ENCODE measurements at regions not wholly inside any gene's neighbourhood (a gene's known extent, or its start where the extent isn't known, plus 50 kb on each side); places are given as distances from the start of the nearest gene placed in this dataset.

DNA sequence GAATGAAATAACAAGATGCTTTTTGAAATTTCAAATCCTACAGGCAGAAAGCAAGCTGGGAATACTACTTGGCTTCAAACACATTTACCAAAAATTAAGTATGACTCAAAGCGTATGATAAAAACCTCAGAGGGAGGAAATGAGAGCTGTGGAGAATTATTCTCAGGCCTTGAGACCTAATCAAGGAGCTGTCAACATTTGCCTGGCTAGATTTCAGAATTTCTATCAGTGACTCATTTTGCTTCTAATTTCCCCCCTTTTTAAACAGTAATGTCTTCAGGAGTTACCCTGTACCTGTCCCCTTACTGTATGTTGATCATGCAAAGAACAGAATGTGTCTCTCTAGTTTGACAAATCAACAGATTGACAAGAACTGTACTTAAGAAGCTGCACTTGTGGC, 1324.5 kb upstream of the DDX18 start:
- TF ChIP-seq, protein P1, sequence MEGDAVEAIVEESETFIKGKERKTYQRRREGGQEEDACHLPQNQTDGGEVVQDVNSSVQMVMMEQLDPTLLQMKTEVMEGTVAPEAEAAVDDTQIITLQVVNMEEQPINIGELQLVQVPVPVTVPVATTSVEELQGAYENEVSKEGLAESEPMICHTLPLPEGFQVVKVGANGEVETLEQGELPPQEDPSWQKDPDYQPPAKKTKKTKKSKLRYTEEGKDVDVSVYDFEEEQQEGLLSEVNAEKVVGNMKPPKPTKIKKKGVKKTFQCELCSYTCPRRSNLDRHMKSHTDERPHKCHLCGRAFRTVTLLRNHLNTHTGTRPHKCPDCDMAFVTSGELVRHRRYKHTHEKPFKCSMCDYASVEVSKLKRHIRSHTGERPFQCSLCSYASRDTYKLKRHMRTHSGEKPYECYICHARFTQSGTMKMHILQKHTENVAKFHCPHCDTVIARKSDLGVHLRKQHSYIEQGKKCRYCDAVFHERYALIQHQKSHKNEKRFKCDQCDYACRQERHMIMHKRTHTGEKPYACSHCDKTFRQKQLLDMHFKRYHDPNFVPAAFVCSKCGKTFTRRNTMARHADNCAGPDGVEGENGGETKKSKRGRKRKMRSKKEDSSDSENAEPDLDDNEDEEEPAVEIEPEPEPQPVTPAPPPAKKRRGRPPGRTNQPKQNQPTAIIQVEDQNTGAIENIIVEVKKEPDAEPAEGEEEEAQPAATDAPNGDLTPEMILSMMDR (IDR thresholded peaks at IDR 0.05; ENCODE audit: insufficient read depth, low read depth, low read length), result no peak
- DNase-seq (ENCODE audit: low read depth), result no peak
- H3K4me3 ChIP-seq (ENCODE audit: low read depth, low read length), result no peak overlapping the region

DNA sequence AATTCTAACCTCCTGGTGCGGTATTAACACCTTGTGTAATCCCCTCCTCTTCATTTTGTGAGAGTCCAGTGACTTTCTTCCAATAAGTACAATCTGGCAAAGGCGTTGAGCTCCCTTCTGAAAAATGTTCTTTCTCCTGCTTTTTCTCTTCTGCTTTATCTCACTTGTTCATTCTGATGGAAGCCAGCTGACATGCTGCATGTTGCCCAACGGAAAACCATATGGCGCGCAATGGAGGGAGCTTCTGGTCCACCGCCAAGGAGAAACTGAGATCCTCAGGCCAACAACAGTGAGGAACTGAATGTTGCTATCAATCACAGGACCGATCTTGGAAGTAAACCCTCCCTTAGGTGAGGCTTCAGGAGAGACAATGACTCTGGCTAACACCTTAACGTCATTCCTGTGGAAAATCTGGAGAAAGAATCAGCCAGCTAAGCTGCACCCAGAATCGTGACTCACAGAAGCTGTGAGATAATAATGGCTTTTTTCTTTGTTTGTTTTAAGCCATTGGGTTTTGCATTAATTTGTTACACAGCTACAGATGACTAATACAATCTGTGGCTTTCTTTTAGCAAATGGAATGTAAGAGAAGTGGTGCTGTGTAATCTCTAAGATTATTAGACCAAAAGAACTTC, 1323.9 kb upstream of the DDX18 start:
- no peak for DNase-seq (ENCODE audit: low read depth)
- TF ChIP-seq, protein P1 (IDR thresholded peaks at IDR 0.05; ENCODE audit: insufficient read depth, low read depth, low read length), result no peak

DNA sequence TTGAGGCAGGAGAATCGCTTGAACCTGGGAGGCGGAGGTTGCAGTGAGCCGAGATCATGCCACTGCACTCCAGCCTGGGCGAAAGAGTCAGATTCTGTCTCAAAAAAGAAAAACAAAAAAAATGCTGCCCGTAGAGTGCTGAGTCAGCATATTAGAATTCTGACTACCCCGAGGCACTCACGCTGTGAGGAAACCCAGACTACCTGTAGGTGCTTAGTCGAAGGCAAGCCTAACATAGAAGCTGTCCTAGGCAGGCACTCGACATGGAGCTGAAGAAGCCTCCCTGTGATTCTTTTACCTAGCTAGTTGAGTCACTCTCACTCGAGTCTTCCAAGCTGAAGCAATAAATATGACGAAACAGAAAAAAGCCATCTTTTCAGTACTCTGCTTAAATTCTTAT, 1323.2 kb upstream of the DDX18 start:
- DNase-seq (ENCODE audit: low read depth), result no peak
- TF ChIP-seq, protein P1 (IDR thresholded peaks at IDR 0.05; ENCODE audit: insufficient read depth, low read depth, low read length), result no peak
- no peak overlapping the region for H3K4me3 ChIP-seq (ENCODE audit: low read depth, low read length)

More for the DNA sequence above, 1323.9 kb upstream of the DDX18 start:
- no peak overlapping the region for H3K4me3 ChIP-seq (ENCODE audit: low read depth, low read length)

DNA sequence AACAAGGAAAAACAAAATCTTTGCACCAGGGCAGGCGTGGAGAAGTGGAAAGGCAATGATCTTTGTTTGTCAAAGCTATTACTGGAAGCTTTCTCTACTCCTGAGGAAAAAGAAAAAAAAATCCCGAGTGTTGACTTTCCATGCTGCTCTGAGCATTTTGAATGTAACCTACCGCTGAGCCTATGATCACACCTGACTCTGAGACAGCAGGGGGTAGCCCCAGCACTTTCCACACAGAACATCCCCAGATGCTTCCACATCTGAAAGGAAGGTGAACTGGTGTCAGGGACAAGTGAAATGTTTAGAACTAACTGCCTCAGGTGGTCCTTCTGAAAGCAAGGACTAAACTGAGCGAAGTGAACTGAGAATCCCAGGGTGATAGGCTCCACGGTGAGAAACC, 1315.1 kb upstream of the DDX18 start:
- TF ChIP-seq, protein P1 (IDR thresholded peaks at IDR 0.05; ENCODE audit: insufficient read depth, low read depth, low read length), result no peak
- no peak for DNase-seq (ENCODE audit: low read depth)
- H3K4me3 ChIP-seq (ENCODE audit: low read depth, low read length), result no peak overlapping the region

DNA sequence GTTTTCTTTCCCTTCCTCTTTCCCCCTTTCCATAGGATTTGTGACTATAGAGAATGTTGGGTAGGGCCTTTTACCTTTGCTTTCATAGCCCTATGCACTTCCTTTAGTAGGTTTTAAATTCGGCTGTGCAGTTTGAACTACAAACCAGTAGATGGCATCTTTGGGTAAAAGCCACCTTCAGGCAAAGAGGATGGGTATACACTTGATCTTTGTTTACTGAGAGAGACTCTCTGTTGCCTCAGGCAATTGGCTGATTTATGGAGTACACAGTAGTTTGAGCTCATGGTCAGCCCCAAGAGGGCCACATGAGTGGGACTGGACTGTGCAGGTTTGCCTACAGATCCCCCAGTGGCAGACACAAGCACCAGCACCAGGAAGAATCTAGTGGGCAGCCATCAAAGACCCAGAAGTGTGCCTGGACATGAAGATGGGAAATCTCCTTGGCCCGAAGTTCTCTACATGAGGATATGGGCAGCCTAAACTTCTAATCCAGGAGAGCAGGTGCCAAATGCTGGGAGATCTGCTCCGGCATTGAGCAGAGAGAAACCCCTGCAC, 1304.3 kb upstream of the DDX18 start:
- no peak for DNase-seq (ENCODE audit: low read depth)
- H3K4me3 ChIP-seq (ENCODE audit: low read depth, low read length), result no peak overlapping the region
- TF ChIP-seq, protein P1 (IDR thresholded peaks at IDR 0.05; ENCODE audit: insufficient read depth, low read depth, low read length), result peak; percentile 5

DNA sequence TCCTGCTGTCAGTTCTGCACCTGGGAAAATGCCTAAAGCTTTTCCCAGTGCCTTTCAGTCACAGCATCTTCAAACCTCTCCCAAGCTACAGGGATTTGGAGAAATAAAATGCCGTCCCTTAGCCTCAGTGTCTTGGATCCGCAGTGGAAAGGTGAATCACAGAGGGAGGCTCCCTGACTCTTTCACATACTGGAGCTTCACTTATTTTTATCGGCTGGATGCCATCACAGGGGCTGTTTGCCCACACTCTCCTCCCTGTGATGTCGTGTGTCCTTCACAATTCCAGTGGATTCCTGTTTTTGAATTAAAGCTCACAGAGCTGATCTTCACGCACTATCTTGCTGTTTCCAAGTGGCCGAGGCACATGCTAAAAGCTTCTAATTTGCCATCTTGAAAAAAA, 1303.1 kb upstream of the DDX18 start:
- H3K4me3 ChIP-seq (ENCODE audit: low read depth, low read length), result no peak overlapping the region
- TF ChIP-seq, protein P1 (IDR thresholded peaks at IDR 0.05; ENCODE audit: insufficient read depth, low read depth, low read length), result no peak
- DNase-seq (ENCODE audit: low read depth), result no peak

DNA sequence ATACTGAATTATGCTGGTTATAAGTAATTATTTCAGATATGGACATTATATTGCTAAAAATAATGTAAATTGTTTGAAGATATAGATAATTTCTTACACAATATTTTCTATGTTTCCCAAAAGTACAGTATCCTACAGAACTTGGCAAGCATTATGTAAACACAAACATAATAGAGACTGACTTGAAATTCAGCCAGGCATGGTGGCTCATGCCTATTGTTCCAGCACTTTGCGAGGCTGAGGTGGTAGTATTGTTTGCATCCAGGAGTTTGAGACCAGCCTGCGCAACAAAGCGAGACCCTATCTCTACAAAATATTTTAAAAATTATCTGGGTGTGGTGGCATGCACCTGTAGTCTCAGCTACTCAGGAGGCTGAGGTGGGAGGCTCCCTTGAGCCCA, 1300.5 kb upstream of the DDX18 start:
- no peak for DNase-seq (ENCODE audit: low read depth)
- H3K4me3 ChIP-seq (ENCODE audit: low read depth, low read length), result no peak overlapping the region
- TF ChIP-seq, protein P1 (IDR thresholded peaks at IDR 0.05; ENCODE audit: insufficient read depth, low read depth, low read length), result no peak

Data from fibroblast of villous mesenchyme (primary cell).